GM04503 (cell line): ENCODE measurements at regions not wholly inside any gene's neighbourhood (a gene's known extent, or its start where the extent isn't known, plus 50 kb on each side); places are given as distances from the start of the nearest gene placed in this dataset.
"Not testable (repeated sequence)": the region's sequence is repeated elsewhere in the genome, so short reads cannot be mapped to it uniquely, and the experiment has no call there.

ENCODE experiments used
- DNase-seq: peaks from one replicate; pipeline ENCODE4 v3.0.0-alpha.2; 2012; ENCODE audit warnings: low read depth

GRCh38 chr18:67135981-67136380 lies 380.5 kb downstream of the DSEL start:
- DNase-seq = no peak

- no peak for DNase-seq
Observed at GRCh38 chr18:67134911-67135310, 381.6 kb downstream of the DSEL start.

- no peak for DNase-seq
Observed at GRCh38 chr18:67133669-67134068, 382.9 kb downstream of the DSEL start.

- no peak for DNase-seq
Observed at GRCh38 chr18:67132919-67133318, 383.6 kb downstream of the DSEL start.

- no peak for DNase-seq
Observed at GRCh38 chr18:67131498-67131897, 385.0 kb downstream of the DSEL start.

DNA sequence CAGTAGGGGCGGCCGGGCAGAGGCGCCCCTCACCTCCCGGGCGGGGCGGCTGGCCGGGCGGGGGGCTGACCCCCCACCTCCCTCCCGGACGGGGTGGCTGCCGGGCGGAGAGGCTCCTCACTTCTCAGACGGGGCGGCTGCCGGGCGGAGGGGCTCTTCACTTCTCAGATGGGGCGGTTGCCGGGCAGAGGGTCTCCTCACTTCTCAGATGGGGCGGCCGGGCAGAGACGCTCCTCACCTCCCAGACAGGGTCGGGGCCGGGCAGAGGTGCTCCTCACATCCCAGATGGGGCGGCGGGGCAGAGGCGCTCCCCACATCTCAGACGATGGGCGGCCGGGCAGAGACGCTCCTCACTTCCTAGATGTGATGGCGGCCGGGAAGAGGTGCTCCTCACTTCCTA lies 389.8 kb downstream of the DSEL start:
- DNase-seq = not testable (repeated sequence)

GRCh38 chr18:67123901-67124300 lies 392.6 kb downstream of the DSEL start:
- no peak for DNase-seq

DNA sequence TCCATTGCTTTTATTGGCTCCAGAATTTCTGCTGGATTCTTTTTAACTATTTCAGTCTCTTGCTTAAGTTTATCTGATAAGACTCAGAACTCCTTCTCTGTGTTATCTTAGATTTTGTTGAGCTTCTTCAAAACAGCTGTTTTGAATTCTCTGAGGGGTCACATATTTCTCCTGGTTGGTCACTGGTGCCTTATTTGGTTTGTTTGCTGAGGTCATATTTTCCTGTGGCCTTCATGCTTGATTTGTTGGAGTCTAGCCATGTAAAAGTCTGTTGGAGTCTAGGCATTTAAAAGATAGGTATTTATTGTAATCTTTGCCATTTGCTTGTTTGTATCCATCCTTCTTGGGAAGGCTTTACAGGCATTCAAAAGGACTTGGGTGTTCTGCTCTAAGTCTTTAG lies 398.7 kb downstream of the DSEL start:
- no peak for DNase-seq

DNA sequence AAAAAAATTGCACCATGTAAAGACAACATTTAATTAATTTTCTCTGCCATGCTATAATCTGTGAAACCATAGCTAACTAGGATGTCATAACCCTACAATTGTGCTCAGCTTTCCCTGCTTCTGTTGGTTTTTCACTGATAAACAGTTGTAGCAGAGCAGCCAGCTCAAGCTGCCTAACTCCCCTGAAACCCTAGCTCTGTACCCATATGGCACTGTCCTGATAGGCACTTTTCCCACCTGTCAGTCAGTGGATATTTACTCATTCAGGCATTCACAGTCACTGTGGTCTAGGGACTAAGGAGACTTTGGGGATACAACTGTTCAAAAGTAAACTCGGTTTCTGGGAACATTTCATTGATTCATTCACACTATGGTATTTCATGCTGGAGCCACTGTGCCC lies 407.0 kb downstream of the DSEL start:
- no peak for DNase-seq

DNA sequence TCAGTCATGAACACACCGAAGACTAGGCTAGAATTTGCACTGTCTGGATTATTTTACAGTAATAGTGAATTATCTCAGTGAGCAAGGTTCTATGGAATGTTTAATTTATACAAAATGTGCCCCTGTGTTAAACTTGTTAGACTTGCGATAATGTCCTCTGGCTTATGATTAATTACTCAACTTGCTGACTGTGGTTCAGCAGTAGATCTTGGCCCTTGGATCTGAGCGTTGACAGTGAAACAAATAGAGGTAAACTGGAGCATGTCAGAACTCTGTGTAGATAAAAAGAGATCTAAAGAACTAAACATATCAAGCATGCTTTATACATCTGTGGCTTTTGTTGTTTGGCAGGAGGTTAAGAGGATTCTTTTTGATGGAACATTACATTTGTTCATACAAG lies 407.6 kb downstream of the DSEL start:
- DNase-seq = no peak

GRCh38 chr18:67104700-67105284 lies 411.7 kb downstream of the DSEL start:
- DNase-seq = peak; percentile 12

DNA sequence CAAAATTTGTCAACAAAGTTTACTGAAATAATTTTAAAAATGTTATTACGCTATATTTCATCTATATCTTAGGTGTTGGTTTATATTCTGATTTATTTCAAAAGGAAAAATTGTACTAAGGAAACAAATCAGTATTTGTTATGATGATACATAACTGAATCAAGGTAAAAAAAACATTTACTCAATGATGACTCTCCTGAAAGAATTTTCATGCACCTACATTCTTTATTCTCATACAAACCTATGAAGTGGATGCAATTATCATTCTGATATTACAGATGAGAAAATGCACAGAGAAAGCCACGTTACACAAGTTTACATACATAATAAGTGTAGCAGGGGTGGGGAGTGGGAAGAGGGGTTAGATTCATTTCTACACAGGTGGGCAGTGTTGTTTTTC lies 422.4 kb downstream of the DSEL start:
- no peak for DNase-seq

- no peak for DNase-seq
Observed at GRCh38 chr18:67092141-67092540, 424.4 kb downstream of the DSEL start.

- DNase-seq = no peak
Observed at GRCh38 chr18:67081482-67082211, 434.9 kb downstream of the DSEL start.

DNA sequence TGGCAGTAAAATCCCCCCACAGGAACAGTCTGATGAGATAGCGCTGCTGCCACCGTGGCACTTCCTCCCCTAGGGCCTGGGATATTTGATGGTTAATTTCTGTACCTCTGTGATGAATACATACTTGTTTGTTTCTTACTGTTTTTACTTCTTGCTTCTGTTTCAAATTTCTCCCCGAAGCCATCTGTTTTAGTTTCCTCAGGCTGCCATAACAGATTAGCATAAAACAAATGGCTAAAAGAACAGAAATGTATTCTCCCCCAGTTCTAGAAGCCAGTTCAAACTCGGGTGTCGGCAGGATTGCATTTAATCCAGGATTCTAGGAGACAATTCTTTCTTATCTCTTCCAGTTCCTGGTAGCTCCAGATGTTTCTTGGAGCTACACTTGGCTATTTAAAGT lies 435.9 kb downstream of the DSEL start:
- DNase-seq = no peak

- no peak for DNase-seq
Observed at GRCh38 chr18:67074309-67074708, 442.2 kb downstream of the DSEL start.

DNA sequence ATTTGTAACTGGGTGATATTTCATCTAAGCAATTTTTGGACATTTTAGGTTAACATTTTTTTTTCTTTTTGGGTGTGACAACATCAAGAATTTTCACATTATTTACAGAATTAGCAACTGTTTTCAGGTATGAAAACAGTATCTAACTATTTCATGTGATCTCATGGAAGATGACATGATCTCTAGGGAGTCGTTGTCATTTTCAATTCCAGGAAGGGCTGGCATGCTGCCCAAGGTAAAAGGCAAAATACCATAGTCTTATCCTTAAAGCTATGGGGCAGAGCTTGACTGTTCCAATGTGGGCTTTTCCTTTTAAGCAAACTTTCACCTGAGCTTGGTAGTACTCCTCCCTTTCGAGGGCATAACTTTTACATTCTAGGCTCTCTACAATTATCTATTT lies 443.7 kb downstream of the DSEL start:
- no peak for DNase-seq

GRCh38 chr18:67068608-67069007 lies 447.9 kb downstream of the DSEL start:
- DNase-seq = no peak

DNA sequence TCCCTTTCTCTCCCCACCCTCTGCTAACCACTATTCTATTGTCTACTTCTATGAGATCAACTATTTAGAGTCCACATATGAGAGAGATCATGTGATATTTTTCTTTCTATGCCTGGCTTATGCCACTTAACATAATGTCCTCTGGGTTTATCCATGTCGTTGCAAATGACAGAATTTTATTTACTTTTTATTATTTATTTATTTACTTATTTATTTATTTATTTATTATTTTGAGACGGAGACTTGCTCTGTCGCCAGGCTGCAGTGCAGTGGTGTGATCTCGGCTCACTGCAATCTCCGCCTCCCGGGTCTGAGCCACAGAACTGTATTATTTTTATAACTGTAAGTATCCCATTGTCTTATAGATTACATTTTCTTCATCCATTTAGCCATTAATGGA lies 443.4 kb upstream of the CDH19 start:
- DNase-seq = no peak

DNA sequence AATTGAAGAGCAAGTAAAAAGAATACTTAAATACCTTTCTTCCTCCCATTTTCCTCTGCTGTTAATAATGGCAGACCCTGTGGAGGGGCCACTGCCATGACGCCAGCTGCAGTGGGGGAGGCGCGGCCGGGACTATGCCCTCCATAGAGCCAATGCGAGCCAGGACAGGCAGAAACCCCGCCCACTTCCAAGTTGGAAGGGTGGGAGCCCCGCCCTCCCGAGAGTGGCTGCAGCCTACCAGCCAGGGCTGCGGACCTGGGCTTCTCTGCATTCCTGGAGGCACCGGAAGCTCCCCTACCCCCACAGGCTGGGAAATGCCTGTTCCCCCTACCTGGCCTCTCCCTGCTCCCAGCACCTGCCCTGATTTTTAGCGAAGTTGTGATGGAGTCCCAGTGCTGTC lies 439.4 kb upstream of the CDH19 start:
- no peak for DNase-seq

DNA sequence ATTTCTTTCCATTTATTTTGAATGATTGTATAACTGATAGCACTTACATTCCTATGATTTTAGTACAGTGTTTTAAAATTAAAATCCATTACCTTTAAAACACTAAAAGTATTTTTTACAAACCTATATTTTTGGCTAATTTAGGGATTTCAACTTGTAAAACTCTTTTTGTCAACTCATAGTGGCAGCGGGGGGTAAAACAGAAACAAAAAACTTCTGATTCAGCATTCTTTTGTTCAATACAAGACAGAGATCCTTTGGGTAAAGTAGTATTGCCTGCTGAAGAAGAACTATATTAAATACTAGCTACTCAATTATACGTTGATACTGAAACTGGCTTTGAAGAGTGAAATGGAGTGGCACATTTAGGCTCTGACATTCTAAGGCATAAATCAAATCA lies 437.4 kb upstream of the CDH19 start:
- no peak for DNase-seq

DNA sequence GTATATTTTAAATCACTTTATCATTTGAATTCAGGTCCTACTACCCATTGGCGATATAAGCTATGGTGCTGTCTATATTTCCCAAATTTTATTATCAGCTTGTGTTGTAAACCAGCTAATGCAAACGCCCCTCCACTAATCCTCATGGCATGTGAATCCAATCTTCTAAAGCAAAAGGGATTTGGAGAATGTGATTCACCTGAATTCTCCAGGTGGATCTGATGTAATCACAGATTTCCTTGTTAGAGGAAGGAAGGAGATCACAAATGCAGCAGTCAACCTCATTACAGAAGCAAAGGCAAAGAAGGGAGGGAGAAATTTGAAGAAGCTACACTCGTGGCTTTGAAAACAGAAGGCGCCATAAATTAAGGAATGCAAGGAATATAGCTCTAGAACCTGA lies 431.1 kb upstream of the CDH19 start:
- DNase-seq = no peak

GRCh38 chr18:67023059-67023458 lies 419.2 kb upstream of the CDH19 start:
- DNase-seq = no peak

GRCh38 chr18:67010919-67011318 lies 407.0 kb upstream of the CDH19 start:
- no peak for DNase-seq
